ENCODE measurements at regions not wholly inside any gene's neighbourhood (a gene's known extent, or its start where the extent isn't known, plus 50 kb on each side); places are given as distances from the start of the nearest gene placed in this dataset.

- H3K4me3 ChIP-seq (ENCODE audit: low read depth in 2 of 2, low read length in 1 of 2), result no peak overlapping the region
- ChIA-PET POLR2A (no interaction called here), CTCF (interaction anchor here (1.2 kb wide), 1 partner anchor 9 kb away, joined by 3 read pairs; no protein-coding TSS in a partner anchor)
- no peaks in the 10 kb centered on the region for H3K36me3 ChIP-seq (replicated peaks in 1 of 2; ENCODE audit: control insufficient read depth in 1 of 2, insufficient read depth in 2 of 2, low read length in 1 of 2)
- no peaks in the 10 kb centered on the region for H3F3A ChIP-seq (replicated peaks; ENCODE audit: insufficient read depth)
- H3K4me1 ChIP-seq (ENCODE audit: control insufficient read depth in 1 of 2, insufficient read depth in 2 of 2, low read depth in 1 of 2, low read length in 1 of 2), result no peaks in the 10 kb centered on the region; a peak in 1 of 4 replicates
- no peaks in the 10 kb centered on the region for H4K20me1 ChIP-seq (ENCODE audit: insufficient read depth)
- no peak for TF ChIP-seq NRF1 (IDR thresholded peaks at IDR 0.05; ENCODE audit: low read depth, low read length)
- no peak for TF ChIP-seq GABPA (IDR thresholded peaks at IDR 0.05; ENCODE audit: low read depth)
- no peak for TF ChIP-seq IRF3 (IDR thresholded peaks at IDR 0.05; ENCODE audit: low read depth, low read length)
- no peak for TF ChIP-seq FOXJ3 (CRISPR knock-in tag; IDR thresholded peaks at IDR 0.05)
- TF ChIP-seq GATA2 (CRISPR knock-in tag; IDR thresholded peaks at IDR 0.05), result no peak
- TF ChIP-seq TEAD4 (IDR thresholded peaks at IDR 0.05; ENCODE audit: borderline replicate concordance, insufficient read depth), result no peak
- TF ChIP-seq POLR2AphosphoS5 (IDR thresholded peaks at IDR 0.05; ENCODE audit: low read depth, low read length), result no peak
- no peak for TF ChIP-seq SIN3A (IDR thresholded peaks at IDR 0.05; ENCODE audit: borderline replicate concordance, low read depth, low read length)
- no peak for TF ChIP-seq MEF2A (IDR thresholded peaks at IDR 0.05; ENCODE audit: borderline replicate concordance, low read depth)
- TF ChIP-seq TAF1 (IDR thresholded peaks at IDR 0.05; ENCODE audit: borderline replicate concordance, low read depth, low read length), result no peak
- no peak for TF ChIP-seq USF2 (IDR thresholded peaks at IDR 0.05; ENCODE audit: borderline replicate concordance, low read depth, low read length)
- TF ChIP-seq NFIC (IDR thresholded peaks at IDR 0.05; ENCODE audit: borderline replicate concordance), result no peak
- TF ChIP-seq EP300 (IDR thresholded peaks at IDR 0.05; ENCODE audit: borderline replicate concordance in 1 of 2, low read depth in 1 of 2, low read length in 1 of 2), result no peak
- no peak for TF ChIP-seq RAD21 (IDR thresholded peaks at IDR 0.05; ENCODE audit: low read length)
- TF ChIP-seq RCOR1 (IDR thresholded peaks at IDR 0.05; ENCODE audit: low read length), result no peak
- TF ChIP-seq RXRA (IDR thresholded peaks at IDR 0.05; ENCODE audit: borderline replicate concordance, low read depth), result no peak
- TF ChIP-seq MXI1 (IDR thresholded peaks at IDR 0.05; ENCODE audit: low read depth, low read length), result no peak
- TF ChIP-seq JUND (IDR thresholded peaks at IDR 0.05), result no peak
- TF ChIP-seq REST (IDR thresholded peaks at IDR 0.05; ENCODE audit: low read depth, low read length), result no peak
- no peak for TF ChIP-seq CTCF (IDR thresholded peaks at IDR 0.05)
- no peak overlapping the region for H3K27ac ChIP-seq (ENCODE audit: low read depth in 2 of 2, low read length in 1 of 2)
- no peaks in the 10 kb centered on the region for H3K79me2 ChIP-seq (ENCODE audit: insufficient read depth)
- WGBS (ENCODE audit: low lambda C conversion rate), result 77% methylated on average over 11 of the region's 11 CpGs
- no peak overlapping the region for H2AFZ ChIP-seq (ENCODE audit: low read depth)
- DNase-seq, result no peak
- H3K27me3 ChIP-seq (ENCODE audit: insufficient read depth), result no peaks in the 10 kb centered on the region
- no peaks in the 10 kb centered on the region for H3K9me3 ChIP-seq
- H3K9ac ChIP-seq, result no peak overlapping the region
- H3K4me2 ChIP-seq, result no peak overlapping the region
- H3K9me2 ChIP-seq, result no peaks in the 10 kb centered on the region
Measured at GRCh38 chr4:14028862-14029261, 401.3 kb upstream of the BOD1L1 start.

Measured in SK-N-SH (cell line).